ENCODE measurements at regions not wholly inside any gene's neighbourhood (a gene's known extent, or its start where the extent isn't known, plus 50 kb on each side); places are given as distances from the start of the nearest gene placed in this dataset.

GRCh38 chr1:87652176-87652575 is 323.5 kb downstream of the LMO4 start:
- no peak for TF ChIP-seq CTCF (IDR thresholded peaks at IDR 0.05 in 4 of 5, conservative IDR thresholded peaks at IDR 0.05 in 1 of 5)
- TF ChIP-seq POLR2A (IDR thresholded peaks at IDR 0.05), result no peak

Measured in gastrocnemius medialis (tissue), 4 donors.